Gastrocnemius medialis (tissue), 4 donors: ENCODE measurements at regions not wholly inside any gene's neighbourhood (a gene's known extent, or its start where the extent isn't known, plus 50 kb on each side); places are given as distances from the start of the nearest gene placed in this dataset.

Experiments used
- ATAC-seq, 2 donors: fragments of 150-250 bp; one replicate each; pipeline ENCODE4 v1.9.1; 2016
- DNase-seq, 2 donors: peaks; one replicate each; pipeline ENCODE4 v3.0.0-alpha.2; 2019
- H3K27ac ChIP-seq, 4 donors: fragments of 200-600 bp; sonication (generic); 1 replicate in 1 of 4; 2 replicates in 3 of 4; pipeline ENCODE4 v1.5.1; 2016 to 2018; ENCODE audit warnings: mild to moderate bottlenecking in 2 of 4, moderate library complexity in 1 of 4
- H3K27me3 ChIP-seq, 3 donors: fragments of 200-600 bp; sonication (generic) in 2 of 3; 1 replicate in 1 of 3; 2 replicates in 2 of 3; pipeline versions ENCODE4 v1.5.1 to v1.6.0; 2016 to 2019; ENCODE audit warnings: mild to moderate bottlenecking in 1 of 3, moderate library complexity in 1 of 3
- H3K36me3 ChIP-seq, 2 donors: fragments of 200-600 bp; sonication (generic) in 1 of 2; one replicate each; pipeline ENCODE4 v1.5.1; 2017 to 2018
- H3K4me1 ChIP-seq, 2 donors: fragments of 200-600 bp; sonication (generic) in 1 of 2; one replicate each; pipeline ENCODE4 v1.5.1; 2016 to 2017; ENCODE audit warnings: mild to moderate bottlenecking in 2 of 2
- H3K4me3 ChIP-seq, 4 donors: fragments of 200-600 bp; sonication (generic) in 3 of 4; 1 replicate in 1 of 4; 2 replicates in 3 of 4; pipeline ENCODE4 v1.5.1; 2016 to 2019; ENCODE audit warnings: mild to moderate bottlenecking in 2 of 4
- H3K9me3 ChIP-seq, 3 donors: fragments of 200-600 bp; sonication (generic) in 2 of 3; 1 replicate in 1 of 3; 2 replicates in 2 of 3; pipeline ENCODE4 v1.5.1; 2016 to 2019
- POLR2A ChIP-seq, 2 donors: fragments of 450-650 bp; IDR thresholded peaks; one replicate each; pipeline ENCODE4 v1.6.1; 2017; ENCODE audit warnings: antibody characterized with exemption in 2 of 2, mild to moderate bottlenecking in 2 of 2, moderate library complexity in 2 of 2
- in situ Hi-C, 4 donors: fragments of 200-750 bp; cut with MboI; loops; one replicate each; pipeline versions ENCODE4 v1.15.0 to v1.8.0; 2017; ENCODE audit warnings: low sequenced_read_pairs in 4 of 4
- intact Hi-C: fragments of 100-400 bp; cut with DNase I; formaldehyde crosslinking; loops from one replicate; pipeline ENCODE4 v1.15.1; 2023; ENCODE audit warnings: low total_unique reads
- TF ChIP-seq, protein P1 (sequence below), 5 experiments: fragments of 450-650 bp in 3 of 5; fragments of 200-600 bp in 2 of 5; sonication (generic) in 2 of 5; IDR thresholded peaks in 4 of 5; conservative IDR thresholded peaks in 1 of 5; 1 replicate in 4 of 5; 2 replicates in 1 of 5; pipeline ENCODE4 v1.5.1; 2016 to 2019; ENCODE audit warnings: antibody characterized with exemption in 5 of 5, mild to moderate bottlenecking in 3 of 5, moderate library complexity in 3 of 5

GRCh38 chr16:26550111-26550610 lies 516.6 kb upstream of the C16orf82 start:
- in situ Hi-C loops (no loop called here), intact Hi-C loops (no loop called here)
- Histone ChIP-seq H3K4me3 (no peak overlapping the region), H3K27me3 (no peaks in the 10 kb centered on the region), H3K4me1 (no peaks in the 10 kb centered on the region), H3K9me3 (no peaks in the 10 kb centered on the region), H3K36me3 (no peaks in the 10 kb centered on the region), H3K27ac (no peak overlapping the region)
- no peak for ATAC-seq
- DNase-seq = no peak
- TF ChIP-seq POLR2A (IDR thresholded peaks at IDR 0.05) = no peak
- TF ChIP-seq, protein P1, sequence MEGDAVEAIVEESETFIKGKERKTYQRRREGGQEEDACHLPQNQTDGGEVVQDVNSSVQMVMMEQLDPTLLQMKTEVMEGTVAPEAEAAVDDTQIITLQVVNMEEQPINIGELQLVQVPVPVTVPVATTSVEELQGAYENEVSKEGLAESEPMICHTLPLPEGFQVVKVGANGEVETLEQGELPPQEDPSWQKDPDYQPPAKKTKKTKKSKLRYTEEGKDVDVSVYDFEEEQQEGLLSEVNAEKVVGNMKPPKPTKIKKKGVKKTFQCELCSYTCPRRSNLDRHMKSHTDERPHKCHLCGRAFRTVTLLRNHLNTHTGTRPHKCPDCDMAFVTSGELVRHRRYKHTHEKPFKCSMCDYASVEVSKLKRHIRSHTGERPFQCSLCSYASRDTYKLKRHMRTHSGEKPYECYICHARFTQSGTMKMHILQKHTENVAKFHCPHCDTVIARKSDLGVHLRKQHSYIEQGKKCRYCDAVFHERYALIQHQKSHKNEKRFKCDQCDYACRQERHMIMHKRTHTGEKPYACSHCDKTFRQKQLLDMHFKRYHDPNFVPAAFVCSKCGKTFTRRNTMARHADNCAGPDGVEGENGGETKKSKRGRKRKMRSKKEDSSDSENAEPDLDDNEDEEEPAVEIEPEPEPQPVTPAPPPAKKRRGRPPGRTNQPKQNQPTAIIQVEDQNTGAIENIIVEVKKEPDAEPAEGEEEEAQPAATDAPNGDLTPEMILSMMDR (IDR thresholded peaks at IDR 0.05 in 4 of 5, conservative IDR thresholded peaks at IDR 0.05 in 1 of 5) = no peak

- no peak for ATAC-seq
- H3K27ac ChIP-seq = no peak overlapping the region
- no peaks in the 10 kb centered on the region for H3K36me3 ChIP-seq
- no peaks in the 10 kb centered on the region for H3K4me1 ChIP-seq
- intact Hi-C loops = no loop called here
- no peaks in the 10 kb centered on the region for H3K9me3 ChIP-seq
- in situ Hi-C loops = no loop called here
- no peak overlapping the region for H3K4me3 ChIP-seq
- no peaks in the 10 kb centered on the region for H3K27me3 ChIP-seq
- DNase-seq = no peak
- TF ChIP-seq POLR2A (IDR thresholded peaks at IDR 0.05) = no peak
- TF ChIP-seq, protein P1 (IDR thresholded peaks at IDR 0.05 in 4 of 5, conservative IDR thresholded peaks at IDR 0.05 in 1 of 5) = no peak
Measured at GRCh38 chr16:26554030-26554429, 512.7 kb upstream of the C16orf82 start.

DNA sequence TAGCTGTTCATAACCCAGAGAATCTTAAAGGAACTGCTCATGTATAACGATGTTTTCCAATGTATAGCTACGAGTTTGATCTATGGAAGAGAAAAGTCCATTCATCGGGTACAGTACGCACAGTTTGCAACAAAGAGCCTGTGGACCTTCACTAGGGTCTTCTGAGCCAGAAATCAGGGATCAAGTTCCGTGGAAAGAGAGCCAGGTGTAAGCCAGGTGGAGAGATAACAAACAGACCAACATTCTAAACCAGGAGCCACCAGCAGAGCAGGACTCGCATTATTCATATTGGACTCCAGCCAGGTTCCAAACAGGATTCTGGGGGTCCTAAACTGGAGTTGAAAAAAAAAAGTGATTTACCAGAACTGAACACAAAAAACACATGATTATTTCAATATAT lies 505.4 kb upstream of the C16orf82 start:
- intact Hi-C loops (no loop called here), in situ Hi-C loops (no loop called here)
- DNase-seq (no peak), ATAC-seq (no peak)
- no peaks in the 10 kb centered on the region for H3K9me3 ChIP-seq
- TF ChIP-seq POLR2A (IDR thresholded peaks at IDR 0.05) = no peak
- TF ChIP-seq, protein P1 (IDR thresholded peaks at IDR 0.05 in 4 of 5, conservative IDR thresholded peaks at IDR 0.05 in 1 of 5) = no peak
- H3K36me3 ChIP-seq = no peaks in the 10 kb centered on the region
- H3K4me1 ChIP-seq = no peaks in the 10 kb centered on the region
- H3K27ac ChIP-seq = no peak overlapping the region
- no peak overlapping the region for H3K4me3 ChIP-seq
- no peaks in the 10 kb centered on the region for H3K27me3 ChIP-seq

DNA sequence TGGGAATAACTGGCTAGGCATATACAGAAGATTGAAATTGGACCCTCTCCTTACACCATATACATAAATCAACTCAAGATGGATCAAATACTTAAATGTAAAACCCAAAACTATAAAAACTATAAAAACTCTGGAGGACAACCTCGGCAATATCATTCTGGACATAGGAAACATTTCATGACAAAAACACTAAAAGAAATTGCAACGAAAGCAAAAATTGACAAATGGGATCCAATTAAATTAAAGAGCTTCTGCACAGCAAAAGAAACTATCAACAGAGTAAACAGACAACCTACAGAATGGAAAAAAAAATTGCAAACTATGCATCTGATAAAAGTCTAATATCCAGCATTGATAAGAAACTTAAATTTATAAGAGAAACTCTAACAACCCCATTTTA lies 503.7 kb upstream of the C16orf82 start:
- H3K27ac ChIP-seq = no peak overlapping the region
- TF ChIP-seq, protein P1 (IDR thresholded peaks at IDR 0.05 in 4 of 5, conservative IDR thresholded peaks at IDR 0.05 in 1 of 5) = no peak
- TF ChIP-seq POLR2A (IDR thresholded peaks at IDR 0.05) = no peak
- no peaks in the 10 kb centered on the region for H3K4me1 ChIP-seq
- in situ Hi-C loops (no loop called here), intact Hi-C loops (no loop called here)
- DNase-seq = no peak
- H3K9me3 ChIP-seq = no peaks in the 10 kb centered on the region
- H3K27me3 ChIP-seq = no peaks in the 10 kb centered on the region
- H3K36me3 ChIP-seq = no peaks in the 10 kb centered on the region
- no peak for ATAC-seq
- no peak overlapping the region for H3K4me3 ChIP-seq

- H3K36me3 ChIP-seq = no peaks in the 10 kb centered on the region
- intact Hi-C loops (no loop called here), in situ Hi-C loops (no loop called here)
- DNase-seq (no peak), ATAC-seq (no peak)
- no peaks in the 10 kb centered on the region for H3K4me1 ChIP-seq
- H3K27me3 ChIP-seq = no peaks in the 10 kb centered on the region
- H3K4me3 ChIP-seq = no peak overlapping the region
- H3K9me3 ChIP-seq = no peaks in the 10 kb centered on the region
- TF ChIP-seq, protein P1 (IDR thresholded peaks at IDR 0.05 in 4 of 5, conservative IDR thresholded peaks at IDR 0.05 in 1 of 5) = no peak
- no peak for TF ChIP-seq POLR2A (IDR thresholded peaks at IDR 0.05)
- H3K27ac ChIP-seq = no peak overlapping the region
Measured at GRCh38 chr16:26567356-26567755, 499.4 kb upstream of the C16orf82 start.
